ENCODE measurements at regions not wholly inside any gene's neighbourhood (a gene's known extent, or its start where the extent isn't known, plus 50 kb on each side); places are given as distances from the start of the nearest gene placed in this dataset.

- H3K27ac ChIP-seq (ENCODE audit: low read depth, low read length): no peak overlapping the region
- no peak for DNase-seq (ENCODE audit: low read depth, low spot score)
- CTCF ChIA-PET: no interaction called here
- H2AFZ ChIP-seq (ENCODE audit: low read depth, low read length, poor library complexity, severe bottlenecking): no peak overlapping the region
- RAD21 ChIA-PET (ENCODE audit: low non-redundant PET in 1 of 2, low total read pairs in 2 of 2, uncharacterized antibody in 2 of 2, unreplicated experiment in 2 of 2): no interaction called here
- POLR2A ChIA-PET: no interaction called here
- H3K9ac ChIP-seq (ENCODE audit: low read length): no peak overlapping the region
- no peaks in the 10 kb centered on the region for H4K20me1 ChIP-seq (ENCODE audit: insufficient read depth)
- intact Hi-C loops (cut with micrococcal nuclease): no loop called here
- no peak for TF ChIP-seq JUND (IDR thresholded peaks at IDR 0.05)
- TF ChIP-seq MAX (IDR thresholded peaks at IDR 0.05): no peak
- no peak for TF ChIP-seq POLR2A (IDR thresholded peaks at IDR 0.05; ENCODE audit: borderline replicate concordance, extremely low read depth, insufficient read depth, insufficient read length)
- TF ChIP-seq FOSL1 (IDR thresholded peaks at IDR 0.05; ENCODE audit: low read depth): no peak
- TF ChIP-seq REST (IDR thresholded peaks at IDR 0.05; ENCODE audit: low read depth): no peak
- no peak for TF ChIP-seq CTCF (IDR thresholded peaks at IDR 0.05 in 2 of 3, conservative IDR thresholded peaks at IDR 0.05 in 1 of 3; ENCODE audit: borderline replicate concordance in 1 of 3, insufficient read depth in 1 of 3, low read depth in 2 of 3, low read length in 2 of 3)
- no peak for TF ChIP-seq EZH2phosphoT487 (IDR thresholded peaks at IDR 0.05; ENCODE audit: borderline replicate concordance)
- TF ChIP-seq YY1 (IDR thresholded peaks at IDR 0.05; ENCODE audit: extremely low read depth, insufficient replicate concordance, low read depth, low read length): no peak
- TF ChIP-seq ELF1 (IDR thresholded peaks at IDR 0.05; ENCODE audit: borderline replicate concordance, low read depth): no peak
- TF ChIP-seq ATF3 (IDR thresholded peaks at IDR 0.05): no peak
- H3K4me3 ChIP-seq (replicated peaks in 1 of 2; ENCODE audit: low read depth in 1 of 2, low read length in 2 of 2): no peak overlapping the region
- ATAC-seq: no peak
- no TSS peak for BruUV-seq (replicated peaks)
- H3K9me2 ChIP-seq (ENCODE audit: insufficient read depth): no peaks in the 10 kb centered on the region
- no peaks in the 10 kb centered on the region for H3K4me1 ChIP-seq (ENCODE audit: control insufficient read depth in 1 of 2, insufficient read depth in 2 of 2, low read length in 2 of 2)
- H3K36me3 ChIP-seq (ENCODE audit: control insufficient read depth in 1 of 2, insufficient read depth in 2 of 2, low read length in 2 of 2): no peaks in the 10 kb centered on the region
- H3K79me2 ChIP-seq (ENCODE audit: insufficient read depth, low read length): no peaks in the 10 kb centered on the region
- peaks cover 14 to 21% of the 10 kb centered on the region in 2 experiments; a peak in 2 of 4 replicates for H3K9me3 ChIP-seq (ENCODE audit: control insufficient read depth in 1 of 2, insufficient read depth in 1 of 2, low read depth in 1 of 2, low read length in 2 of 2)
- H3K27me3 ChIP-seq (ENCODE audit: insufficient read depth, low read length): no peaks in the 10 kb centered on the region
- H3K4me2 ChIP-seq (ENCODE audit: low read length): no peak overlapping the region
Observed at GRCh38 chr15:23860290-23861245, 173.5 kb upstream of the NDN start.

All from HCT116 (cell line).